BLaER1 (cell line): ENCODE measurements at regions not wholly inside any gene's neighbourhood (a gene's known extent, or its start where the extent isn't known, plus 50 kb on each side); places are given as distances from the start of the nearest gene placed in this dataset.

Source experiments
- H3K27ac ChIP-seq: shearing (Covaris generic); formaldehyde crosslinking; 2 replicates; pipeline ENCODE4 v1.8.1; 2022
- H3K27me3 ChIP-seq: shearing (Covaris generic); formaldehyde crosslinking; 2 replicates; pipeline ENCODE4 v1.8.1; 2022
- H3K36me3 ChIP-seq: shearing (Covaris generic); formaldehyde crosslinking; 2 replicates; pipeline ENCODE4 v1.8.1; 2022
- H3K4me1 ChIP-seq: shearing (Covaris generic); formaldehyde crosslinking; 2 replicates; pipeline ENCODE4 v1.8.1; 2022
- H3K4me2 ChIP-seq: shearing (Covaris generic); formaldehyde crosslinking; 2 replicates; pipeline ENCODE4 v1.8.1; 2022
- H3K4me3 ChIP-seq: shearing (Covaris generic); formaldehyde crosslinking; 2 replicates; pipeline ENCODE4 v1.8.1; 2022
- H3K9ac ChIP-seq: shearing (Covaris generic); formaldehyde crosslinking; 2 replicates; pipeline ENCODE4 v1.8.1; 2022
- H3K9me3 ChIP-seq: shearing (Covaris generic); formaldehyde crosslinking; 2 replicates; pipeline ENCODE4 v1.8.1; 2022
- H4K20me1 ChIP-seq: shearing (Covaris generic); formaldehyde crosslinking; 2 replicates; pipeline ENCODE4 v1.8.1; 2022
- Cebpa-rat ChIP-seq: shearing (Covaris generic); IDR thresholded peaks from 2 replicates; pipeline ENCODE4 v1.8.1; 2022

GRCh38 chr3:104685492-104685891 is 681.2 kb upstream of the ALCAM start:
- H3K27me3 ChIP-seq, result no peaks in the 10 kb centered on the region
- no peaks in the 10 kb centered on the region for H4K20me1 ChIP-seq
- no peak overlapping the region for H3K9ac ChIP-seq
- no peak for TF ChIP-seq Cebpa-rat
- H3K27ac ChIP-seq, result no peak overlapping the region
- no peak overlapping the region for H3K4me2 ChIP-seq
- H3K4me3 ChIP-seq, result no peak overlapping the region
- H3K4me1 ChIP-seq, result no peaks in the 10 kb centered on the region
- H3K36me3 ChIP-seq, result no peaks in the 10 kb centered on the region
- H3K9me3 ChIP-seq, result no peaks in the 10 kb centered on the region

GRCh38 chr3:104687362-104687761 is 679.3 kb upstream of the ALCAM start:
- Histone ChIP-seq H3K4me3 (no peak overlapping the region), H3K4me1 (no peaks in the 10 kb centered on the region), H3K36me3 (no peaks in the 10 kb centered on the region), H3K9me3 (no peaks in the 10 kb centered on the region), H4K20me1 (no peaks in the 10 kb centered on the region), H3K4me2 (no peak overlapping the region), H3K9ac (no peak overlapping the region), H3K27ac (no peak overlapping the region), H3K27me3 (no peaks in the 10 kb centered on the region)
- no peak for TF ChIP-seq Cebpa-rat

GRCh38 chr3:104696470-104696869 is 670.2 kb upstream of the ALCAM start:
- Histone ChIP-seq H3K4me3 (no peak overlapping the region), H3K27me3 (no peaks in the 10 kb centered on the region), H3K9me3 (no peaks in the 10 kb centered on the region), H3K36me3 (no peaks in the 10 kb centered on the region), H4K20me1 (no peaks in the 10 kb centered on the region), H3K4me2 (no peak overlapping the region), H3K9ac (no peak overlapping the region), H3K27ac (no peak overlapping the region), H3K4me1 (no peaks in the 10 kb centered on the region)
- no peak for TF ChIP-seq Cebpa-rat

GRCh38 chr3:104711406-104711805 is 655.3 kb upstream of the ALCAM start:
- no peaks in the 10 kb centered on the region for H3K36me3 ChIP-seq
- no peaks in the 10 kb centered on the region for H4K20me1 ChIP-seq
- H3K4me2 ChIP-seq, result no peak overlapping the region
- H3K27me3 ChIP-seq, result no peaks in the 10 kb centered on the region
- TF ChIP-seq Cebpa-rat, result no peak
- no peak overlapping the region for H3K27ac ChIP-seq
- no peak overlapping the region for H3K4me3 ChIP-seq
- no peaks in the 10 kb centered on the region for H3K9me3 ChIP-seq
- H3K4me1 ChIP-seq, result no peaks in the 10 kb centered on the region
- no peak overlapping the region for H3K9ac ChIP-seq

GRCh38 chr3:104715972-104716371 is 650.7 kb upstream of the ALCAM start:
- H3K36me3 ChIP-seq, result no peaks in the 10 kb centered on the region
- H3K27ac ChIP-seq, result no peak overlapping the region
- no peak overlapping the region for H3K9ac ChIP-seq
- no peak overlapping the region for H3K4me3 ChIP-seq
- H3K4me1 ChIP-seq, result no peaks in the 10 kb centered on the region
- no peaks in the 10 kb centered on the region for H3K27me3 ChIP-seq
- H4K20me1 ChIP-seq, result no peaks in the 10 kb centered on the region
- no peak for TF ChIP-seq Cebpa-rat
- H3K4me2 ChIP-seq, result no peak overlapping the region
- no peaks in the 10 kb centered on the region for H3K9me3 ChIP-seq

- Histone ChIP-seq H3K4me2 (no peak overlapping the region), H3K27ac (no peak overlapping the region), H3K9ac (no peak overlapping the region)
Observed at GRCh38 chr3:104717828-104718196, 648.9 kb upstream of the ALCAM start.

GRCh38 chr3:104723000-104723399 is 643.7 kb upstream of the ALCAM start:
- Histone ChIP-seq H3K27ac (no peak overlapping the region), H3K36me3 (no peaks in the 10 kb centered on the region), H4K20me1 (no peaks in the 10 kb centered on the region), H3K4me1 (no peaks in the 10 kb centered on the region), H3K4me2 (no peak overlapping the region), H3K9me3 (no peaks in the 10 kb centered on the region), H3K9ac (no peak overlapping the region), H3K4me3 (no peak overlapping the region), H3K27me3 (no peaks in the 10 kb centered on the region)
- TF ChIP-seq Cebpa-rat, result no peak

More at GRCh38 chr3:104717828-104718196, 648.9 kb upstream of the ALCAM start:
- H3K4me3 ChIP-seq, result no peak overlapping the region
- no peaks in the 10 kb centered on the region for H3K4me1 ChIP-seq
- H4K20me1 ChIP-seq, result no peaks in the 10 kb centered on the region
- no peaks in the 10 kb centered on the region for H3K27me3 ChIP-seq
- no peaks in the 10 kb centered on the region for H3K9me3 ChIP-seq
- no peaks in the 10 kb centered on the region for H3K36me3 ChIP-seq
- TF ChIP-seq Cebpa-rat, result no peak

- Histone ChIP-seq H3K9me3 (no peaks in the 10 kb centered on the region), H3K27me3 (no peaks in the 10 kb centered on the region), H3K9ac (no peak overlapping the region), H3K4me3 (no peak overlapping the region), H4K20me1 (no peaks in the 10 kb centered on the region), H3K36me3 (no peaks in the 10 kb centered on the region), H3K4me2 (no peak overlapping the region), H3K27ac (no peak overlapping the region), H3K4me1 (no peaks in the 10 kb centered on the region)
- no peak for TF ChIP-seq Cebpa-rat
Observed at GRCh38 chr3:104731074-104731473, 635.6 kb upstream of the ALCAM start.

- H3K4me1 ChIP-seq, result no peaks in the 10 kb centered on the region
- H3K4me3 ChIP-seq, result no peak overlapping the region
- no peak overlapping the region for H3K9ac ChIP-seq
- H3K4me2 ChIP-seq, result no peak overlapping the region
- no peaks in the 10 kb centered on the region for H4K20me1 ChIP-seq
- no peaks in the 10 kb centered on the region for H3K27me3 ChIP-seq
- no peaks in the 10 kb centered on the region for H3K36me3 ChIP-seq
- no peak for TF ChIP-seq Cebpa-rat
- H3K9me3 ChIP-seq, result no peaks in the 10 kb centered on the region
- H3K27ac ChIP-seq, result no peak overlapping the region
Observed at GRCh38 chr3:104734627-104735026, 632.1 kb upstream of the ALCAM start.

- no peaks in the 10 kb centered on the region for H4K20me1 ChIP-seq
- no peaks in the 10 kb centered on the region for H3K27me3 ChIP-seq
- H3K9me3 ChIP-seq, result no peaks in the 10 kb centered on the region
- TF ChIP-seq Cebpa-rat, result no peak
- no peak overlapping the region for H3K4me2 ChIP-seq
- H3K9ac ChIP-seq, result no peak overlapping the region
- H3K27ac ChIP-seq, result no peak overlapping the region
- no peaks in the 10 kb centered on the region for H3K4me1 ChIP-seq
- no peak overlapping the region for H3K4me3 ChIP-seq
- no peaks in the 10 kb centered on the region for H3K36me3 ChIP-seq
Observed at GRCh38 chr3:104735691-104736090, 631.0 kb upstream of the ALCAM start.

- Histone ChIP-seq H3K9me3 (no peaks in the 10 kb centered on the region), H4K20me1 (no peaks in the 10 kb centered on the region), H3K4me3 (no peak overlapping the region), H3K4me1 (no peaks in the 10 kb centered on the region), H3K9ac (no peak overlapping the region), H3K36me3 (no peaks in the 10 kb centered on the region), H3K27ac (no peak overlapping the region), H3K4me2 (no peak overlapping the region), H3K27me3 (no peaks in the 10 kb centered on the region)
- no peak for TF ChIP-seq Cebpa-rat
Observed at GRCh38 chr3:104738271-104738670, 628.4 kb upstream of the ALCAM start.
